ENCODE measurements at regions not wholly inside any gene's neighbourhood (a gene's known extent, or its start where the extent isn't known, plus 50 kb on each side); places are given as distances from the start of the nearest gene placed in this dataset.

GRCh38 chr17:68775969-68776368 lies 174.8 kb upstream of the FAM20A start:
- TF ChIP-seq POLR2A (IDR thresholded peaks at IDR 0.05) = no peak
- TF ChIP-seq CTCF (IDR thresholded peaks at IDR 0.05) = no peak
